ENCODE measurements at regions not wholly inside any gene's neighbourhood (a gene's known extent, or its start where the extent isn't known, plus 50 kb on each side); places are given as distances from the start of the nearest gene placed in this dataset.

DNA sequence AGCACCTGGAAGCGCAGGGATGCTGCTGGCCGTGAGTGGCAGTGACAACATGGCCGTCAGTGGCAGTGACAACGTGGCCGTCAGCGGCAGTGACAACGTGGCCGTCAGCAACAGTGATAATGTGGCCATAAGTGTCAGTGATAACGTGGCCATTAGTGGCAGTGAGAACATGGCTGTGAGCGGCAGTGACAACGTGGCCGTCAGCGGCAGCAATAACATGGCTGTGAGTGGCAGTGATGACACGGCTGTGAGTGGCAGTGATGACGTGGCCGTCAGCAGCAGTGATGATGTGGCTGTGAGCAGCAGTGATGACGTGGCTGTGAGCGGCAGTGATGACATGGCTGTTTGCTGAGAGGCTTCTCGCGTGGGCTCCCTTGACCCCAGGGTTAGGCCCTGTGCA lies 169.8 kb downstream of the ERMARD start:
- TF ChIP-seq POLR2A (IDR thresholded peaks at IDR 0.05) = no peak
- TF ChIP-seq, protein P1, sequence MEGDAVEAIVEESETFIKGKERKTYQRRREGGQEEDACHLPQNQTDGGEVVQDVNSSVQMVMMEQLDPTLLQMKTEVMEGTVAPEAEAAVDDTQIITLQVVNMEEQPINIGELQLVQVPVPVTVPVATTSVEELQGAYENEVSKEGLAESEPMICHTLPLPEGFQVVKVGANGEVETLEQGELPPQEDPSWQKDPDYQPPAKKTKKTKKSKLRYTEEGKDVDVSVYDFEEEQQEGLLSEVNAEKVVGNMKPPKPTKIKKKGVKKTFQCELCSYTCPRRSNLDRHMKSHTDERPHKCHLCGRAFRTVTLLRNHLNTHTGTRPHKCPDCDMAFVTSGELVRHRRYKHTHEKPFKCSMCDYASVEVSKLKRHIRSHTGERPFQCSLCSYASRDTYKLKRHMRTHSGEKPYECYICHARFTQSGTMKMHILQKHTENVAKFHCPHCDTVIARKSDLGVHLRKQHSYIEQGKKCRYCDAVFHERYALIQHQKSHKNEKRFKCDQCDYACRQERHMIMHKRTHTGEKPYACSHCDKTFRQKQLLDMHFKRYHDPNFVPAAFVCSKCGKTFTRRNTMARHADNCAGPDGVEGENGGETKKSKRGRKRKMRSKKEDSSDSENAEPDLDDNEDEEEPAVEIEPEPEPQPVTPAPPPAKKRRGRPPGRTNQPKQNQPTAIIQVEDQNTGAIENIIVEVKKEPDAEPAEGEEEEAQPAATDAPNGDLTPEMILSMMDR (IDR thresholded peaks at IDR 0.05) = no peak
